ENCODE measurements at regions not wholly inside any gene's neighbourhood (a gene's known extent, or its start where the extent isn't known, plus 50 kb on each side); places are given as distances from the start of the nearest gene placed in this dataset.
A peak's percentile ranks its signal among the peaks of the same experiment; 100 is the strongest.
"Not testable (repeated sequence)": the region's sequence is repeated elsewhere in the genome, so short reads cannot be mapped to it uniquely, and the experiment has no call there.

GRCh38 chr2:64251497-64252250, 107.5 kb upstream of the PELI1 start:
- DNase-seq (ENCODE audit: low read depth), result no peak

GRCh38 chr2:64252251-64252978, 108.2 kb upstream of the PELI1 start:
- not testable (repeated sequence) for DNase-seq (ENCODE audit: low read depth)

- DNase-seq (ENCODE audit: low read depth), result not testable (repeated sequence)
These were observed 109.2 kb upstream of the PELI1 start for GRCh38 chr2:64253421-64253820.

GRCh38 chr2:64258566-64258965, 114.3 kb upstream of the PELI1 start:
- no peak for DNase-seq (ENCODE audit: low read depth)

GRCh38 chr2:64259312-64259711, 115.1 kb upstream of the PELI1 start:
- DNase-seq (ENCODE audit: low read depth), result no peak

GRCh38 chr2:64260093-64260803, 116.0 kb upstream of the PELI1 start:
- no peak for DNase-seq (ENCODE audit: low read depth)

DNA sequence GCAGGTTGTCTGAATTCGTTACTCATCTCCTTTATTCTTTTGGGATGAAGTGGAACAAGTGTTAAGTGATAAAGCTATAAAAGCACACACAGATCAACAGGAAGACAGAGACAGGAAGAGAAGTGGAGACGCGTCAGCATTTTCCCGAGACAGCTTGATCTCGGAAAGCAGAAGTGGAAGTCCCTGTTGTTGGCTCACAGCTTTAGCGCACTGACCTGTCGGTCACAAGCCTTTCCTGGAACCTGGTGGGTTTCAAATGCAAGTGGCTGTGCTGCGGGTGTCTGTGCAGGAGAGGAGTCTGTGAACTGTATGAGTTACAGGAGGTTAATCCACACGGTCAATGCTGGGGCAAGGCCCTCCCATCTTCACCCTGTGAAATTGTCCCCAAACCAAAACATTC, 116.6 kb upstream of the PELI1 start:
- no peak for DNase-seq (ENCODE audit: low read depth)

DNA sequence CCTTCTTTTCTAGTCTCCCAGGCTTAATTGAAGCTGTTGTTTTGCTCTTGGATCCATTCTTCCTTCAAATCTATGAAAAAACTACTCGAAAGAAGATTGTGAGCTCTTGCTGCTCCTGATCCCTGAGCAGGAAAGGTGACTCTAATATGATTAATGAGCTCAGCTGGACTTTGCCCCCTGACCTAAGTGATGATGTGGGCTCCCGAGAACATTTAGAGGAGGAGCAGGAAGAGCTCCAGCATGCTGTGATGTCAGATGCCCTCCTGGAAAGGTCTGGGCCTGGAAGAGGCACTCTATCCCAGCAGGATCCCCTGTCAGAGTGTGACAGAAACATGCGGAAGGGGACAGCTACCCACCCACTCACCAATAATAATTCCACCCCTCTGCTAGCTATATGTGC, 117.9 kb upstream of the PELI1 start:
- no peak for DNase-seq (ENCODE audit: low read depth)

GRCh38 chr2:64262816-64263215, 118.6 kb upstream of the PELI1 start:
- DNase-seq (ENCODE audit: low read depth), result no peak

GRCh38 chr2:64263315-64263714, 119.1 kb upstream of the PELI1 start:
- peak; percentile 65 for DNase-seq (ENCODE audit: low read depth)

- no peak for DNase-seq (ENCODE audit: low read depth)
These were observed 123.5 kb upstream of the PELI1 start for GRCh38 chr2:64267699-64268098.

GRCh38 chr2:64268330-64269048, 124.3 kb upstream of the PELI1 start:
- no peak for DNase-seq (ENCODE audit: low read depth)

- DNase-seq (ENCODE audit: low read depth), result peak; percentile 96
These were observed 129.5 kb upstream of the PELI1 start for GRCh38 chr2:64273524-64274398.

- DNase-seq (ENCODE audit: low read depth), result no peak
These were observed 130.4 kb upstream of the PELI1 start for GRCh38 chr2:64274399-64275173.

GRCh38 chr2:64275174-64275466, 130.9 kb upstream of the PELI1 start:
- DNase-seq (ENCODE audit: low read depth), result no peak

- no peak for DNase-seq (ENCODE audit: low read depth)
These were observed 132.3 kb upstream of the PELI1 start for GRCh38 chr2:64276417-64277095.

DNA sequence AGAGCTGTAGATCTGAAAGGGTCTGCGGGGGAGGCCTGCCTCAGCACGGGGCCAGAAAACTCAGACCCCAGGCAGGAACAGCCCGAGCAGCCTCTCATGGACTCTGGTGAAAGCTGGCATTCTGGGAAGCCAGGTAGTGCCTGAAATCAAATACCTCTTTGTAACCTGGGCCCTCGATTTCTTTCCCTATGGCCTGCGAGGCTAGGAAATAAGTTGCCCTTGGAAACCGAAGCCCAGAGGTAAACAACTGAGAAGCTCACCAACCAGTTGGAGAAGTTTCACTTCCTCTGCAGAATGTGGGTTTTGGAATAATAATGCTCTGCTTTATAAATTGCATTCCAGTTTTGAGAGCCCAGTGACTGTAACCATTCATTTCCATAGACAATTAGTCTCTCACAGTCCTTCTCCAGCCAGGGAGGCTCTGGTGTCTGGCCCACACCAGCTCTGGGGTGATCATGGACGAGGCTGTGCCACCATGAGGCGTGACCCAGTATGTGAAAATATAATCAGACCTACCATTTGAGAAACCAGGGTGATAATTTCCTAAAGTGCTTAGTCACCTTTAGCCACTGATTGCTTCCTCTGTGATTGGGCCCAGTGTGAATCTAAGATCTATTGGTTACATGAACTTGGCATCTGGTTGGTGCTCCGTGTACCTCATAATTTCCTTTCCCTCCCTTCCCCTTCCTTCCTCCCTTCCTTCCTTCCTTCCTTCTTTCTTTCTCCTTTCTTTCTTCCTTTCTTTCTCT, 133.1 kb upstream of the PELI1 start:
- DNase-seq (ENCODE audit: low read depth), result no peak

- DNase-seq (ENCODE audit: low read depth), result not testable (repeated sequence)
These were observed 136.6 kb upstream of the PELI1 start for GRCh38 chr2:64280812-64281211.

DNA sequence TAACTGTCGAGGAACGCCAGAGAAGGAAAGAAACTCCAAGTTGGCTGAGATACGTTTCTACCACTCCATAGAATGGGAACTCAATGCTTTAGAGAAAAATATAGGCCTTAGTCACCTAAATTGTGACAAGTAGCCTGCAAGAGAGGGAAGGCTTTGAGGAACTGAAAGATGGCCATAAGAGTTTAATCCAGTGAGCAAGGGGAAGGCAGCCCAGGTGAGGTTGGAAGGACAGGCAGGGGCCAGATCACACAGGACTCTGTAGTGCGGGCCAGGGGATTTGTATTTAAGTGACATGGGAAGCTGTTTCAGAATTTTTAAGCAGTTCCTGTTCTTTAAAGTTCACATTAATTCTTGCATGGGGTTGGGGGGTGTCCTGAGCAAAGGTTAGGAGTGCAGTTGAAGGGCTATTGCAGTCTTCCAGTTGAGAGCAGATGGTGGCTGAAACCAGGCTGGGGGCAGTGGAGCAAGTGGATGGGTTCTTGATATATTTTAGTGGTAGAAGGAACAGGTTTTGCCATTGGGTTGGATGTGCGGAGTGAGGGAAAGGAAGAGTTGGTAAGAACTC, 138.9 kb upstream of the PELI1 start:
- DNase-seq (ENCODE audit: low read depth), result no peak
